Glutamatergic neuron (in vitro differentiated cells): ENCODE measurements at regions not wholly inside any gene's neighbourhood (a gene's known extent, or its start where the extent isn't known, plus 50 kb on each side); places are given as distances from the start of the nearest gene placed in this dataset.

Experiments
- DNase-seq: peaks from one replicate; pipeline ENCODE4 v3.0.0; 2022
- H3K27ac Mint-ChIP-seq: one replicate; pipeline ENCODE4 v1.8.0; 2020; ENCODE audit warnings: mild to moderate bottlenecking, mixed read lengths, inconsistent platforms; ENCODE audit not compliant: unreplicated experiment
- H3K27me3 Mint-ChIP-seq: one replicate; pipeline ENCODE4 v1.8.0; 2020; ENCODE audit warnings: mild to moderate bottlenecking, moderate library complexity, mixed read lengths, inconsistent platforms; ENCODE audit not compliant: unreplicated experiment
- H3K36me3 Mint-ChIP-seq: one replicate; pipeline ENCODE4 v1.8.0; 2020; ENCODE audit warnings: mild to moderate bottlenecking, mixed read lengths, inconsistent platforms; ENCODE audit not compliant: unreplicated experiment
- H3K4me1 Mint-ChIP-seq: one replicate; pipeline ENCODE4 v1.8.0; 2020; ENCODE audit warnings: mild to moderate bottlenecking, low read depth, mixed read lengths, inconsistent platforms; ENCODE audit not compliant: unreplicated experiment
- H3K4me3 Mint-ChIP-seq: one replicate; pipeline ENCODE4 v1.8.0; 2020; ENCODE audit warnings: mild to moderate bottlenecking, mixed read lengths, inconsistent platforms; ENCODE audit not compliant: unreplicated experiment
- H3K9me3 Mint-ChIP-seq: one replicate; pipeline ENCODE4 v1.8.0; 2020; ENCODE audit warnings: mild to moderate bottlenecking, moderate library complexity, mixed read lengths, inconsistent platforms; ENCODE audit not compliant: unreplicated experiment
- TF ChIP-seq, protein P1 (sequence below): fragments of 200-600 bp; sonication (generic); IDR thresholded peaks from one replicate; pipeline ENCODE4 v1.5.0; 2021; ENCODE audit not compliant: partially characterized antibody, unreplicated experiment

DNA sequence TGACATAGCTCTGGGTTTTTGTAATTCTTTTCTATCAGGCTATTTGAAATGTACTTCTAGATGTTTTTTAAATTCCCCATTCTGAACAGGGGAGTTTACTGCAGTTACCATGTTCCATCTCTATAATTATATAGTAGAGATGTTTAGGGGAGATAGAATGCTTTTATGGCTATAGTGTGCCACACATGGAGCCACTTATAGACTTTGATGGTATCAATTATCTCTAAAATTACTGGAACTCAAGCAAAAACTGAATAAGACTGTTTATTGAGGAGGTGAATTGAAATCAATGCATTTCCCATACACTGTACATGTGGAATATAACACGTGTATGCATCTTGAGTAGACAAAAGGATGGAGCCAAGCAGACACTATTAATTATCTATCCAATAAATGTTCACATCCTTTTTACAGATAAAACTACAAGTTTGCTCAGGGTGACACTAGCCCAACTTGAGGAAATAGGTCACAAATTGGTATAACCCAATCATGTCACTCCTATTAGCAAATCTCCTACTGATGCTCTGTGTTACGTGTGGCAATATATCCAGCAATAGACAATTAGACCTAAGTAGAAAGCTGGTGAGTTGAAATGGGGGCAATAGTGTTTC, 1882.6 kb downstream of the PCDH9 start:
- Mint-ChIP-seq H3K36me3 (no peaks in the 10 kb centered on the region), H3K4me1 (no peaks in the 10 kb centered on the region), H3K27me3 (no peaks in the 10 kb centered on the region), H3K9me3 (no peaks in the 10 kb centered on the region), H3K4me3 (no peak overlapping the region), H3K27ac (no peak overlapping the region)
- no peak for DNase-seq
- TF ChIP-seq, protein P1, sequence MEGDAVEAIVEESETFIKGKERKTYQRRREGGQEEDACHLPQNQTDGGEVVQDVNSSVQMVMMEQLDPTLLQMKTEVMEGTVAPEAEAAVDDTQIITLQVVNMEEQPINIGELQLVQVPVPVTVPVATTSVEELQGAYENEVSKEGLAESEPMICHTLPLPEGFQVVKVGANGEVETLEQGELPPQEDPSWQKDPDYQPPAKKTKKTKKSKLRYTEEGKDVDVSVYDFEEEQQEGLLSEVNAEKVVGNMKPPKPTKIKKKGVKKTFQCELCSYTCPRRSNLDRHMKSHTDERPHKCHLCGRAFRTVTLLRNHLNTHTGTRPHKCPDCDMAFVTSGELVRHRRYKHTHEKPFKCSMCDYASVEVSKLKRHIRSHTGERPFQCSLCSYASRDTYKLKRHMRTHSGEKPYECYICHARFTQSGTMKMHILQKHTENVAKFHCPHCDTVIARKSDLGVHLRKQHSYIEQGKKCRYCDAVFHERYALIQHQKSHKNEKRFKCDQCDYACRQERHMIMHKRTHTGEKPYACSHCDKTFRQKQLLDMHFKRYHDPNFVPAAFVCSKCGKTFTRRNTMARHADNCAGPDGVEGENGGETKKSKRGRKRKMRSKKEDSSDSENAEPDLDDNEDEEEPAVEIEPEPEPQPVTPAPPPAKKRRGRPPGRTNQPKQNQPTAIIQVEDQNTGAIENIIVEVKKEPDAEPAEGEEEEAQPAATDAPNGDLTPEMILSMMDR = no peak

DNA sequence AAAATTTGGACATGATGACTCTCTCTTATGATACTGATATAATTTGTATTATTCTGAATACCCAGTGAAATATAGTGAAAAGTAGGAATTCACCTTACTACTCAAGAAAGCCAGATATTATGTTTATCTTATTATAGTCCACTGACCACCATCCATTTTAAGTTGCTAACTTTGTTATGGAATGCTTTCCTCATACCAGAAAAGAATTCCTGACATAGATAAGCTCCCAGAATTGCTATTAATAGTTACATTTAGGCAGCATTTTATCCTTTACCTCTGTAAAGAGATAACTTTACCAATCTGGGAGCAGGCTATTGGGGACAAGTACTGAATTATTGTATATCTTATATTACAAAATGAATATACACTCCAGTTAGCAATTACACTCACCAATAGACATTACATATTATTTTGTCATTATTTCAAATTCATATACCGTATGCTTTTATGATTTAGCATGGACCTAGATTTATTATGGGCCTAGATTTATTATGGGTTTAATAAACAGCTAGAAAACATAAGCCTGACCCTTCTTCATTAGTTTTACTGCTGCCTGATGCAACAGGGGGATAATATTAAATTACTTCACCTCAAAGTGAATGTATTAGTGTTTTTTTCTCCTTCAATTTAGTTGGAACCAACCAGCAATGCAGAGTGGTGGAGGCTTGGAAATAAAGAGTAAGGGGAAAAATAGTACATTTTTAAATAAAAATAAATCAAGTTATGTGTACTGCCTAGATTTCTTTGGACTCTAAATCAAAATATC, 1886.1 kb downstream of the PCDH9 start:
- Mint-ChIP-seq H3K27ac (no peak overlapping the region), H3K27me3 (no peaks in the 10 kb centered on the region)

DNA sequence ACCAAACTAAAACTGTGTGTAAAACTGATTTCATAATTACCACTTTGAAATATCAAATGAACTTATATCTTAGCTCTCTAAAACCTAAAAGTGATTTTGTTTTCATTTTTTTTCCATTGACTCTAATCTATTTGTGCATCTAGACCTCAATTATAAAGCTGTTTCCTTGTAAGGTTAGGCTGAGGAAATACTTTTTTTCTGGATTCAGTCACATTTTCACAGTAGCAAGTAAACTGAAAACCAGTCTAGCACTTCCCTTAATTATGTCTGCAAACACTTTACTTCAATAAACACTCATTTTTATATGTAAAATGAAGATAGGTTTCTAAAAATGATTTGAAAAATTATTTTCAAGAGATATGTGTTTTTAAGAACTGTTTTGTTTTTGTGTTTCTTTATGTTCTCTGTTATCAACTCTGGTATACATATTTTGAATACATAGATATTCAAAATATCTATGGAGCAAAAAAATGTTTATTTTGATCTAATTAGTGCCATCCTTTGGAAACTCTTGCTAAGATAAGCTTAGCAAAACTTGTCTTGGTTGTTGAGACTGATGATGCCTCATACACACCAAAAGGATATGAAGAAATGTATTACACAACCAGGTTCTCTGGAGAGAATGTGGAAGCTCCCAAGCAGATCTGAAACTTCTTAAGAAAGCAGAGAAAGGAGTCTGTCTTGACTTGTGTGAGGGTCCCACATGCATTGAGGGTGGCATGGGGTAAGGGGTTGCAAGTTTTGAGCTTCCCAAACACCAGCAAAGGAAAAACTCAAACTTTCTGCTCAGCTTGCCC, 1887.4 kb downstream of the PCDH9 start:
- H3K36me3 Mint-ChIP-seq = no peaks in the 10 kb centered on the region
- H3K27me3 Mint-ChIP-seq = no peaks in the 10 kb centered on the region
- H3K27ac Mint-ChIP-seq = no peak overlapping the region
- H3K4me1 Mint-ChIP-seq = peaks cover 3% of the 10 kb centered on the region
- H3K9me3 Mint-ChIP-seq = no peaks in the 10 kb centered on the region
- no peak for DNase-seq
- no peak overlapping the region for H3K4me3 Mint-ChIP-seq
- TF ChIP-seq, protein P1 = no peak

More for the DNA sequence above, 1886.1 kb downstream of the PCDH9 start:
- no peaks in the 10 kb centered on the region for H3K4me1 Mint-ChIP-seq
- no peaks in the 10 kb centered on the region for H3K36me3 Mint-ChIP-seq
- no peaks in the 10 kb centered on the region for H3K9me3 Mint-ChIP-seq
- TF ChIP-seq, protein P1 = no peak
- no peak overlapping the region for H3K4me3 Mint-ChIP-seq
- DNase-seq = no peak

DNA sequence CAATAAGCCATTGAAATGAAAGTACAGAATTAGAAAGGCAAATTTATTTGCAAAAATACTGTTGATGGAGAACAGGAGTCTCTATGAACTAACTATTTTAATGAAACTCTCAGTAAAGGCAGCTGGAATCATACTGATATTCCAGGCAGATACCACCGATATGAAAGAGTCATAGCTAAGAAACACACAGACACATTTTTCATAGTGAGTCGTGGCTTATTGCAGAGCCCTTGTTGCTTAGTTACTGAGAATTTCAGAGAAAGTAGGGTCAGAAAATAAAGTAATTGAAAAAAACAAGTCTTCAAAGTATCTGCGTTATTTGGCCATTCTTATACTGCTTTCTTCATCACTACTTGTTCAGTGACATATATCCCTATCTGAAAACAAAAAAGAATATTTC, 1890.9 kb downstream of the PCDH9 start:
- TF ChIP-seq, protein P1 = no peak
- no peak for DNase-seq
- H3K9me3 Mint-ChIP-seq = no peaks in the 10 kb centered on the region
- H3K27ac Mint-ChIP-seq = no peak overlapping the region
- no peak overlapping the region for H3K4me3 Mint-ChIP-seq
- no peaks in the 10 kb centered on the region for H3K27me3 Mint-ChIP-seq
- H3K4me1 Mint-ChIP-seq = peaks cover 3% of the 10 kb centered on the region
- H3K36me3 Mint-ChIP-seq = no peaks in the 10 kb centered on the region
